ENCODE measurements at regions not wholly inside any gene's neighbourhood (a gene's known extent, or its start where the extent isn't known, plus 50 kb on each side); places are given as distances from the start of the nearest gene placed in this dataset.

DNA sequence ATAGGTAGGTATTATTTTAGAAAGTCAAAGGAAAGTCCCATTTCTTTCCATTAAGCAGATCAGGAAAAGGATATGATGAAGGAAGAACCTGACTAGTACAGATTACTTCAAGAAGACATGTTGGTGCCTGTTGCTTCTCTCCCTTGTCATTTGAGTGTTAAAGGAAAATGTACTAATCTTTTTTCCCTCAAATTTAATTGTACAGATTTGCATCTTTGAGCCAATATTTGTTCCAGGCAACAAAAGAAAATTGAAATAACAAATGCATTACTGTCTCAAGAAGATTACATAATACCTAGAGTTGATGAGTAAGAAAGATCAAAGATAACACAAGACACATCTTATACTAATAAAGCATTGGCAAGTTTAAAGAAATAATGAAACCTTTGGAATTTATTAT is 566.9 kb upstream of the ZP4 start:
- Histone ChIP-seq H2AFZ (ENCODE audit: low read length) (no peak overlapping the region), H3K27me3 (ENCODE audit: insufficient read depth, low read length) (no peaks in the 10 kb centered on the region), H3K79me1 (ENCODE audit: insufficient read depth, low read depth, low read length, poor library complexity, severe bottlenecking) (no peaks in the 10 kb centered on the region), H3K23ac (ENCODE audit: insufficient read length, low read depth, low read length) (no peak overlapping the region), H4K20me1 (ENCODE audit: control insufficient read depth, insufficient read depth, insufficient read length) (no peaks in the 10 kb centered on the region), H3K79me2 (ENCODE audit: insufficient read depth, low read length) (no peaks in the 10 kb centered on the region), H3K18ac (ENCODE audit: insufficient read length, low read depth, low read length) (no peak overlapping the region), H2BK12ac (ENCODE audit: insufficient read length, low read depth, low read length) (no peak overlapping the region), H4K5ac (ENCODE audit: insufficient read length, low read depth, low read length) (no peak overlapping the region), H4K91ac (ENCODE audit: insufficient read length, low read depth, low read length) (no peak overlapping the region), H3K9me3 (ENCODE audit: control insufficient read depth, low read depth, low read length) (no peaks in the 10 kb centered on the region), H4K8ac (replicated peaks; ENCODE audit: insufficient read length, low read depth, low read length) (no peak overlapping the region), H3K23me2 (ENCODE audit: insufficient read length, low read depth, low read length, poor library complexity, severe bottlenecking) (no peaks in the 10 kb centered on the region), H3K4me2 (ENCODE audit: insufficient read depth, insufficient read length, low read length) (no peak overlapping the region), H2BK5ac (ENCODE audit: insufficient read length, low read length) (no peak overlapping the region), H3K9ac (ENCODE audit: extremely low read depth, insufficient read length, low read length) (no peak overlapping the region), H2BK15ac (ENCODE audit: low read depth, low read length) (no peak overlapping the region), H3K4me1 (ENCODE audit: insufficient read depth, low read length) (no peaks in the 10 kb centered on the region; the same call in 1 of the 2 replicates), H3K56ac (ENCODE audit: insufficient read length, low read depth, low read length) (no peak overlapping the region), H3T11ph (ENCODE audit: low read length) (no peak overlapping the region), H3K14ac (ENCODE audit: insufficient read depth, low read length) (no peak overlapping the region), H3K4ac (ENCODE audit: low read depth, low read length) (no peak overlapping the region), H3K27ac (ENCODE audit: insufficient read length, low read depth, low read length) (no peak overlapping the region), H2BK20ac (ENCODE audit: low read depth, low read length, poor library complexity, severe bottlenecking) (no peak overlapping the region), H2AK5ac (ENCODE audit: insufficient read length, low read length) (no peak overlapping the region), H2BK120ac (ENCODE audit: low read depth, low read length, poor library complexity, severe bottlenecking) (no peak overlapping the region)
- no peak for DNase-seq
- Mint-ChIP-seq H3K4me3 (no peak overlapping the region), H3K27me3 (ENCODE audit: low read depth) (no peaks in the 10 kb centered on the region), H3K36me3 (ENCODE audit: insufficient read depth in 1 of 3, low read depth in 3 of 3) (no peaks in the 10 kb centered on the region), H3K9me3 (no peaks in the 10 kb centered on the region), H3K4me1 (peaks cover 19 to 22% of the 10 kb centered on the region in 2 experiments), H3K27ac (0 out of 7 replicates have a peak overlapping the region, but pooled peaks of 1 of the 3 experiments have one; percentile 63)
- TF ChIP-seq, protein P1, sequence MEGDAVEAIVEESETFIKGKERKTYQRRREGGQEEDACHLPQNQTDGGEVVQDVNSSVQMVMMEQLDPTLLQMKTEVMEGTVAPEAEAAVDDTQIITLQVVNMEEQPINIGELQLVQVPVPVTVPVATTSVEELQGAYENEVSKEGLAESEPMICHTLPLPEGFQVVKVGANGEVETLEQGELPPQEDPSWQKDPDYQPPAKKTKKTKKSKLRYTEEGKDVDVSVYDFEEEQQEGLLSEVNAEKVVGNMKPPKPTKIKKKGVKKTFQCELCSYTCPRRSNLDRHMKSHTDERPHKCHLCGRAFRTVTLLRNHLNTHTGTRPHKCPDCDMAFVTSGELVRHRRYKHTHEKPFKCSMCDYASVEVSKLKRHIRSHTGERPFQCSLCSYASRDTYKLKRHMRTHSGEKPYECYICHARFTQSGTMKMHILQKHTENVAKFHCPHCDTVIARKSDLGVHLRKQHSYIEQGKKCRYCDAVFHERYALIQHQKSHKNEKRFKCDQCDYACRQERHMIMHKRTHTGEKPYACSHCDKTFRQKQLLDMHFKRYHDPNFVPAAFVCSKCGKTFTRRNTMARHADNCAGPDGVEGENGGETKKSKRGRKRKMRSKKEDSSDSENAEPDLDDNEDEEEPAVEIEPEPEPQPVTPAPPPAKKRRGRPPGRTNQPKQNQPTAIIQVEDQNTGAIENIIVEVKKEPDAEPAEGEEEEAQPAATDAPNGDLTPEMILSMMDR (conservative IDR thresholded peaks at IDR 0.05), result no peak
